ENCODE measurements at regions not wholly inside any gene's neighbourhood (a gene's known extent, or its start where the extent isn't known, plus 50 kb on each side); places are given as distances from the start of the nearest gene placed in this dataset.

GRCh38 chr7:63040336-63040735 is 958.3 kb upstream of the ZNF722 start:
- CTCF ChIA-PET (ENCODE audit: low intra/inter-chr PET ratio) = no interaction called here
- Histone ChIP-seq H3K4me3 (no peak overlapping the region), H3K4me1 (replicated peaks in 1 of 2; ENCODE audit: control insufficient read depth in 2 of 2, insufficient read depth in 2 of 2, low read length in 2 of 2) (no peaks in the 10 kb centered on the region), H3K27ac (ENCODE audit: extremely low read depth, low read depth, low read length) (no peak overlapping the region), H3K36me3 (ENCODE audit: control insufficient read depth, insufficient read depth, low read length) (no peaks in the 10 kb centered on the region), H3K9me1 (ENCODE audit: control insufficient read depth, insufficient read depth, low read length) (no peaks in the 10 kb centered on the region), H3K27me3 (ENCODE audit: control insufficient read depth in 2 of 2, insufficient read depth in 2 of 2, low read length in 2 of 2) (no peaks in the 10 kb centered on the region), H3K9ac (ENCODE audit: insufficient read depth in 1 of 2, low read depth in 2 of 2, low read length in 2 of 2) (no peak overlapping the region), H3K79me2 (ENCODE audit: control insufficient read depth, insufficient read depth, low read length) (no peaks in the 10 kb centered on the region), H2AFZ (ENCODE audit: low read depth, low read length) (no peak overlapping the region), H3K9me3 (replicated peaks; ENCODE audit: control insufficient read depth, insufficient read depth, low read depth, low read length) (no peaks in the 10 kb centered on the region; the same call in 1 of the 2 replicates), H3K4me2 (ENCODE audit: insufficient read depth, low read length) (no peak overlapping the region), H4K20me1 (replicated peaks; ENCODE audit: control insufficient read depth, insufficient read depth, low read length) (no peaks in the 10 kb centered on the region)
- POLR2A ChIA-PET = no interaction called here
- BruUV-seq (replicated peaks) = no TSS peak
- DNase-seq (ENCODE audit: extremely low read depth in 1 of 4, low spot score in 3 of 4) (no peak), ATAC-seq (no peak), FAIRE-seq (no peak)
- in situ Hi-C loops (cut with MboI) = no loop called here
- under 1% methylated on average over 12 of the region's 12 CpGs for WGBS (ENCODE audit: insufficient coverage, low coverage, missing lambda C conversion rate)
- intact Hi-C loops (cut with micrococcal nuclease) = no loop called here
- TF ChIP-seq RNF2 (IDR thresholded peaks at IDR 0.05) = no peak
- TF ChIP-seq ZNF347 (CRISPR knock-in tag; IDR thresholded peaks at IDR 0.05; ENCODE audit: low read depth) = no peak
- TF ChIP-seq CCNT2 (IDR thresholded peaks at IDR 0.05; ENCODE audit: borderline replicate concordance, extremely low read depth, insufficient read length, low read depth, low read length) = no peak
- no peak for TF ChIP-seq RUNX1 (IDR thresholded peaks at IDR 0.05; ENCODE audit: low read depth)
- no peak for TF ChIP-seq ZNF253 (CRISPR knock-in tag; conservative IDR thresholded peaks at IDR 0.05)
- no peak for TF ChIP-seq HDAC6 (IDR thresholded peaks at IDR 0.05; ENCODE audit: low read depth, low read length)
- no peak for TF ChIP-seq SMARCC2 (IDR thresholded peaks at IDR 0.05; ENCODE audit: low read depth)
- TF ChIP-seq TOE1 (IDR thresholded peaks at IDR 0.05; ENCODE audit: borderline replicate concordance) = no peak
- TF ChIP-seq TOE1 (CRISPR knock-in tag; IDR thresholded peaks at IDR 0.05; ENCODE audit: borderline replicate concordance, low read depth) = no peak
- no peak for TF ChIP-seq HINFP (tag; conservative IDR thresholded peaks at IDR 0.05; ENCODE audit: low read depth)
- no peak for TF ChIP-seq PYGO2 (tag; IDR thresholded peaks at IDR 0.05)
- no peak for TF ChIP-seq JUN (IDR thresholded peaks at IDR 0.05; ENCODE audit: borderline replicate concordance, low read depth, low read length)
- TF ChIP-seq JUN (CRISPR knock-in tag; IDR thresholded peaks at IDR 0.05; ENCODE audit: borderline replicate concordance) = no peak
- TF ChIP-seq TCF7 (IDR thresholded peaks at IDR 0.05; ENCODE audit: borderline replicate concordance) = no peak
- no peak for TF ChIP-seq ZNF134 (CRISPR knock-in tag; conservative IDR thresholded peaks at IDR 0.05)
- no peak for TF ChIP-seq ZBTB12 (CRISPR knock-in tag; IDR thresholded peaks at IDR 0.05)
- no peak for TF ChIP-seq ZBTB49 (CRISPR knock-in tag; IDR thresholded peaks at IDR 0.05; ENCODE audit: borderline replicate concordance)
- TF ChIP-seq ZBTB8A (IDR thresholded peaks at IDR 0.05; ENCODE audit: partially characterized antibody) = no peak
- no peak for TF ChIP-seq SP1 (CRISPR knock-in tag; IDR thresholded peaks at IDR 0.05)
- TF ChIP-seq ZNF695 (CRISPR knock-in tag; IDR thresholded peaks at IDR 0.05) = no peak
